Loucy (cell line): ENCODE measurements at regions not wholly inside any gene's neighbourhood (a gene's known extent, or its start where the extent isn't known, plus 50 kb on each side); places are given as distances from the start of the nearest gene placed in this dataset.
"Not testable (repeated sequence)": the region's sequence is repeated elsewhere in the genome, so short reads cannot be mapped to it uniquely, and the experiment has no call there.

Source experiments
- H2AFZ ChIP-seq: fragments of 200-600 bp; sonication (generic); 2 replicates; pipeline ENCODE4 v1.6.0; 2016; ENCODE audit warnings: antibody characterized with exemption, mild to moderate bottlenecking, low read length, moderate library complexity
- H3F3A ChIP-seq: fragments of 200-600 bp; 2 replicates; pipeline ENCODE4 v1.6.0; 2016; ENCODE audit warnings: antibody characterized with exemption, low read depth, mild to moderate bottlenecking
- H3K27me3 ChIP-seq: fragments of 200-600 bp; sonication (generic); 2 replicates; pipeline ENCODE4 v1.6.1; 2014; ENCODE audit warnings: low read length, mild to moderate bottlenecking; ENCODE audit not compliant: insufficient read depth, poor library complexity, severe bottlenecking
- H3K36me3 ChIP-seq: fragments of 200-600 bp; sonication (generic); 2 replicates; pipeline ENCODE4 v1.6.1; 2016; ENCODE audit warnings: low read length; ENCODE audit not compliant: insufficient read depth
- H3K4me1 ChIP-seq: fragments of 200-600 bp; sonication (generic); 2 replicates; pipeline ENCODE4 v1.5.1; 2014; ENCODE audit warnings: low read length, mild to moderate bottlenecking; ENCODE audit not compliant: insufficient read depth, poor library complexity, severe bottlenecking
- H3K4me2 ChIP-seq: fragments of 200-600 bp; sonication (generic); 2 replicates; pipeline ENCODE4 v1.6.0; 2014; ENCODE audit warnings: antibody characterized with exemption, low read length, low read depth, mild to moderate bottlenecking; ENCODE audit not compliant: poor library complexity, severe bottlenecking
- H3K4me3 ChIP-seq: fragments of 200-600 bp; sonication (generic); 2 replicates; pipeline ENCODE4 v1.5.1; 2014; ENCODE audit warnings: low read length, mild to moderate bottlenecking, mixed read lengths; ENCODE audit not compliant: poor library complexity, severe bottlenecking
- H3K79me2 ChIP-seq: fragments of 200-600 bp; sonication (generic); 2 replicates; pipeline ENCODE4 v1.6.1; 2014; ENCODE audit warnings: low read length; ENCODE audit not compliant: insufficient read depth
- H3K9ac ChIP-seq: fragments of 200-600 bp; sonication (generic); 2 replicates; pipeline ENCODE4 v1.6.0; 2014; ENCODE audit warnings: mild to moderate bottlenecking, low read depth, low read length, moderate library complexity; ENCODE audit not compliant: poor library complexity, severe bottlenecking
- H3K9me2 ChIP-seq: fragments of 200-600 bp; sonication (generic); replicated peaks from 2 replicates; pipeline ENCODE4 v1.6.1; 2016; ENCODE audit warnings: low read depth, low read length, mixed read lengths
- H3K9me3 ChIP-seq: fragments of 200-600 bp; sonication (generic); 2 replicates; pipeline ENCODE4 v1.6.1; 2014; ENCODE audit warnings: mild to moderate bottlenecking, antibody characterized with exemption, low read length, low read depth; ENCODE audit not compliant: insufficient read depth
- H4K20me1 ChIP-seq: fragments of 200-600 bp; sonication (generic); 2 replicates; pipeline ENCODE4 v1.6.0; 2014; ENCODE audit warnings: antibody characterized with exemption, low read length, mild to moderate bottlenecking; ENCODE audit not compliant: insufficient read depth, poor library complexity, severe bottlenecking
- EZH2phosphoT487 ChIP-seq: fragments of 200-600 bp; IDR thresholded peaks from 2 replicates; pipeline ENCODE4 v1.6.1; 2018; ENCODE audit warnings: antibody characterized with exemption, mild to moderate bottlenecking, moderate library complexity, borderline replicate concordance

GRCh38 chr3:143175940-143176894 is 56.6 kb downstream of the CHST2 start:
- Histone ChIP-seq H3K4me1 (peaks cover 21% of the 10 kb centered on the region), H3K9me3 (peaks cover 11% of the 10 kb centered on the region; the same call in 1 of the 2 replicates)
- not testable (repeated sequence) for H3K79me2 ChIP-seq, H3K9me2 ChIP-seq, H3K9ac ChIP-seq, H3F3A ChIP-seq, H3K36me3 ChIP-seq, H3K27me3 ChIP-seq, H2AFZ ChIP-seq, H3K4me3 ChIP-seq, H3K4me2 ChIP-seq, H4K20me1 ChIP-seq

GRCh38 chr3:143177965-143178364 is 58.4 kb downstream of the CHST2 start:
- H3K9me2 ChIP-seq, H3K4me1 ChIP-seq, H3K4me3 ChIP-seq, H3K27me3 ChIP-seq, H4K20me1 ChIP-seq, H2AFZ ChIP-seq, H3K36me3 ChIP-seq, H3F3A ChIP-seq, H3K9ac ChIP-seq, H3K4me2 ChIP-seq, H3K79me2 ChIP-seq: not testable (repeated sequence)
- peaks cover 10% of the 10 kb centered on the region; the same call in 1 of the 2 replicates for H3K9me3 ChIP-seq

- H3K36me3 ChIP-seq, H3K79me2 ChIP-seq, H4K20me1 ChIP-seq, H3K9ac ChIP-seq, H3F3A ChIP-seq, H3K27me3 ChIP-seq, H3K4me1 ChIP-seq, H3K9me3 ChIP-seq, H3K9me2 ChIP-seq, H3K4me2 ChIP-seq, H3K4me3 ChIP-seq, H2AFZ ChIP-seq: not testable (repeated sequence)
Measured at GRCh38 chr3:143178775-143179548, 59.4 kb downstream of the CHST2 start.

- Histone ChIP-seq H3K4me3 (no peak overlapping the region), H4K20me1 (no peaks in the 10 kb centered on the region), H3K9ac (no peak overlapping the region), H3K9me3 (no peaks in the 10 kb centered on the region), H3K4me1 (peaks cover 5% of the 10 kb centered on the region), H3K79me2 (no peaks in the 10 kb centered on the region), H3K36me3 (no peaks in the 10 kb centered on the region), H3F3A (no peaks in the 10 kb centered on the region), H3K27me3 (no peaks in the 10 kb centered on the region), H2AFZ (no peak overlapping the region), H3K9me2 (no peaks in the 10 kb centered on the region), H3K4me2 (no peak overlapping the region)
- TF ChIP-seq EZH2phosphoT487, result no peak
Measured at GRCh38 chr3:143179603-143180002, 60.0 kb downstream of the CHST2 start.

GRCh38 chr3:143180860-143181259 is 61.3 kb downstream of the CHST2 start:
- H3K4me2 ChIP-seq, H3K79me2 ChIP-seq, H3K27me3 ChIP-seq, H3K36me3 ChIP-seq, H3K4me3 ChIP-seq, H2AFZ ChIP-seq, H3K9ac ChIP-seq, H3K9me2 ChIP-seq, H3K4me1 ChIP-seq, H3K9me3 ChIP-seq, H4K20me1 ChIP-seq, H3F3A ChIP-seq: not testable (repeated sequence)

GRCh38 chr3:143181977-143182376 is 62.4 kb downstream of the CHST2 start:
- H3K9me3 ChIP-seq, H2AFZ ChIP-seq, H3K4me3 ChIP-seq, H4K20me1 ChIP-seq, H3K27me3 ChIP-seq, H3F3A ChIP-seq, H3K4me2 ChIP-seq, H3K9me2 ChIP-seq, H3K4me1 ChIP-seq, H3K36me3 ChIP-seq, H3K79me2 ChIP-seq, H3K9ac ChIP-seq: not testable (repeated sequence)
